GM18951 (cell line): ENCODE measurements at regions not wholly inside any gene's neighbourhood (a gene's known extent, or its start where the extent isn't known, plus 50 kb on each side); places are given as distances from the start of the nearest gene placed in this dataset.

Source experiments
- POLR2A ChIP-seq: IDR thresholded peaks from 4 replicates; pipeline ENCODE4 v1.6.1; 2011; ENCODE audit warnings: mild to moderate bottlenecking; ENCODE audit not compliant: insufficient read length, insufficient read depth; ENCODE audit errors: extremely low read depth
- in situ Hi-C: fragments of 300-500 bp; cut with MboI; formaldehyde crosslinking; loops from one replicate; pipeline ENCODE4 v1.12.0; 2022; ENCODE audit warnings: low sequenced_read_pairs, mixed read lengths, inconsistent platforms; ENCODE audit not compliant: unreplicated experiment

DNA sequence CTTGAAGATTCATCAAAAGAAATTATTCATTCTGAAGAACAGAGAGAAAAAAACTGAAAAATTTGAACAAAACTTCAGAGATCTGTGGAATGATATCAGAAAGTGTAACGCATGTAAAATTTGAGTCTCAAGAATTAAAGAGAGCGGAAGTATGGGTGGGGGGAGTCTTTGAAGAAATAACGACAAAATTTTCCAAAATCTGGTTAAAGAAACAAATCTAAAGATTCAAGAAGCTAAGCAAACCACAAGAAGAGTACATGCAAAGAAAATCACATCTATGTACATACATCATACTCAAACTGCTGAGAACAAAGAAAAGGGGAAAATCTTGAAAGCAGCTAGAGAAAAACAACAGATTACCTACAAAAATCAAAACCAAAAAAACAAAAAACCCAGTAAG is 149.4 kb upstream of the TBCA start:
- no peak for TF ChIP-seq POLR2A
- in situ Hi-C loops = no loop called here

DNA sequence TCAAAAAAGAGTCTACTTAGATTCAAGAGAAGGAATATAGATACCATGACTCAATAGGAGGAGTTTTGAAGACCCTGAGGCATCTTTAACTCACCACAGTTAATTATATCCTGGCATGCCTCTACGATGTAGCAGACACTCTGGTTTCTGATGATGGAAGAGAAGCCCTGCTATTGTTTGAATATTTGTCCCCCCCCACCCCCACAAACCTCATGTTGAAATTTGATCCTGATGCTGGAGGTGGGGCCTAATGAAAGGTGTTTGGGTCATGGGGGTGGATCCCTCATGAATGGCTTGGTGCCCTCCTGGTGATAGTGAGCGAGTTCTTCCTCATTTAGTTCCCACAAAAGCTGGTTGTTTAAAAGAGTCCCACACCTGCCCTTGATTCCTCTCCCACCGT is 147.9 kb upstream of the TBCA start:
- in situ Hi-C loops = no loop called here
- TF ChIP-seq POLR2A = no peak

DNA sequence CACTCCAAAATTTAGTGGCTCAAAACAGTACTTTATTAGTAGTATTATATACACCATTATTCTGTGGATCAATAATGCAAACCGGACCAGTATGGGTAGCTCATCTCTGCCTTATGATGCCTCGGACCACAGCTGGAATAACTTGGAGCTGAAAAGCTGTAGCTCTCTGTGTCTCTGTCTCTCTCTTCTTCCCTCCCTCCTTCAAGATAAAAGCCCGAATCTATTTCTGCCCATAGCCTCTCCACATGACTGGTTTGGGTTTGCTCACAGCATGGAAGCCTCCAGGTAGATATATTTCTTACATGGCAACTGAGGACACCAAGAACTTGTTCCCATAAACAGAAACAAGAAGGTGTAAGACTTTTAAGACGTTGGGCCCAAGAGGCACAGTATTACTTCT is 147.5 kb upstream of the TBCA start:
- in situ Hi-C loops = no loop called here
- TF ChIP-seq POLR2A = no peak

DNA sequence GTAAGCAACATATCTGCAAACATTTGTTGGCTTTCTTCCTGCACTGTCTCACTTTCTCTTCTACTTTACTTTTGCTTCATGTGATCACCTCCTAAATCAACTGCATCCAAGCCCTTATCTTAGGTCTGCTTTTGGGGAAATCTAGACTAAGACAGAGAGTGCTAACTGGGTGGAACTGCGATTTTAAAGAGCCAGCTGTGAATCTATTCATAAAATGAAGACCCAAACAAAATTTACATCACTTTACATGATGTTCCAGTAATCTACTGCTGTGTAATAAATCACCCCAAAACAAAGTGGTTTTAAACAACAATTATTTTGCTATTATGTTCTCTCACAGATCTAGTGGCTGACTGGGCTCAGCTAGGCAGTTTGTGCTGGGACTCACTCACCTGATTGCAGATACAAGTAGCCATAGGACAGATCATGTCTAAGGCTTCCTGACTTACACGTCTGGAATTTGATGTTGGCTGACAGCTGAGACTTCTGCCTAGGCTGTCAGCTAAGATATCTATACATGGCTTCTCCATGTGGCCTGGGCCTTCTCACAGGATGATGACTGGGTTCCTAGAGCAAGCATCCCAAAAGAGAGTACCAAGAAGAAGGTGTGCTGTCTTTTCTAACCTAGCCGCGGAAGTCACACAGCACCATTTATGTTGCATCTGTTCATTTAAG is 145.1 kb upstream of the TBCA start:
- no peak for TF ChIP-seq POLR2A
- in situ Hi-C loops = no loop called here

DNA sequence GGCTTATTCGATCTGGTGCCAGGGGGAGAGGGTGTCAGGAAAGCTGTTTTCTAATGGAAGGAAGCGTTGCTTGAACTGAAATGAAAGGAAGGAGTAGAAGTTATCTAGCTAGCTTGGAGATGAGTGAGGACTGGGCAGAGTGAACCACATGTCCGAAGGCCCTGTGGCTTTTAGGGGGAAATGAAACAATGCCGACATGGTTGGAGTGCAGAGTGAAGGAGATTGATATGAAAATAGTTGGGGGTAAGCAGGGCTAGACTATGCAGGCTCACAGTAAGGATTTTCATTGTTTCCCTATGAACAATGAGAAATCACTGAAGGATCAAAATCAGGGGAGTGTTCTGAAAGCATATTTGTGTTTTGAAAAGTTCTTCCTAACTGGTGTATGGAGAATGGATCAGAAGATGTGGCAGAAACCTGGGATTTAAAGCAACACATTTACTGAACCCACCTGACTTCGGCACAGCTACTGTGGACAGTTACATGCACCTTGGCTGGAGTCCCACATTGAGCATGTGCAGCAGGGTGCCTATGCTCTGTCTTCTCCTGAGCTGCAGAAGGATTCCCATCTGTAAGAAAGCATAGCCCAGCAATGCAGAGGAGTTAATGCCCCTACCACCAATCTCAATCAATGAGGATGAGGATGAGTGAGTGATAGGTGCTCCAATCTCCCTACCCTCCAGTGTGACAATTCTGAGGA is 144.4 kb upstream of the TBCA start:
- no peak for TF ChIP-seq POLR2A
- in situ Hi-C loops = no loop called here

DNA sequence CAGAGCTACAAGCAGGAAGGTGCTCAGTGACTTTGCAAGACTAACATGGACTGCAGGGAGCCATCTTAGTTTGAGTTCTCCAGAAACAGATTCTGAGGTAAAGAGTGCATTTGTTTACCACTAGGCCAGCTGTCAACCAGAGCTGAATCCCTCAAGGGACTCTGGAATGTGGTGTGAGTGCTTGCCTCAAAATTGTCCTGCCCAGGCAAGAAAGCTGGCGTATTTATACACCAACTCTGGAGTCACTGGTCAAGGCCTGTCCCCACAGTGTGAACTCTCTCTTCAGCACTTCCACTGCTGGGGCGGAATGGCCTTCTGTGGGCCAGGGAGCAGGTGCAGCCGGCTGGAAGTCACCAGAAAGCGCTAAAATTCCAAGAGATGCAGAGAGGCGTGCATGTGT is 139.2 kb upstream of the TBCA start:
- in situ Hi-C loops = no loop called here
- TF ChIP-seq POLR2A = no peak

DNA sequence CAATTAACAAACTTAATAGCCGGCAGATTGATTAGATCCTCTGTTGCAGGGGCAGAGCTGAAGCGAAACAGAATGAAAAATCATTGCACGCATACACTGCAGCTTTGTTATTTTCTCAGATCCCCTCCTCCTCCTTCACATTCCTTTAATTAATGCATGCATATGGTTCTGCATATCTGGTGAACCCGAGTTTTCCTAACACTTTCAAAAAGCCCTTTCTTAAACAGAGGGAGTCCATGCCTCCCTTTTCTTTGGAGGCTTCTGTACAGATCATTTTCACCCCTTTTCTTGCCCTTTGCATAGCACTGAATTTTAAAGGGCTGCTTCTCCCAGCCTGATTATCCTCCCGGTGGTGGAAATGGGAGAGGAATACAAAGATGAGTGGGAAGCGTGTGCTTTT is 136.6 kb upstream of the TBCA start:
- TF ChIP-seq POLR2A = no peak
- in situ Hi-C loops = no loop called here

DNA sequence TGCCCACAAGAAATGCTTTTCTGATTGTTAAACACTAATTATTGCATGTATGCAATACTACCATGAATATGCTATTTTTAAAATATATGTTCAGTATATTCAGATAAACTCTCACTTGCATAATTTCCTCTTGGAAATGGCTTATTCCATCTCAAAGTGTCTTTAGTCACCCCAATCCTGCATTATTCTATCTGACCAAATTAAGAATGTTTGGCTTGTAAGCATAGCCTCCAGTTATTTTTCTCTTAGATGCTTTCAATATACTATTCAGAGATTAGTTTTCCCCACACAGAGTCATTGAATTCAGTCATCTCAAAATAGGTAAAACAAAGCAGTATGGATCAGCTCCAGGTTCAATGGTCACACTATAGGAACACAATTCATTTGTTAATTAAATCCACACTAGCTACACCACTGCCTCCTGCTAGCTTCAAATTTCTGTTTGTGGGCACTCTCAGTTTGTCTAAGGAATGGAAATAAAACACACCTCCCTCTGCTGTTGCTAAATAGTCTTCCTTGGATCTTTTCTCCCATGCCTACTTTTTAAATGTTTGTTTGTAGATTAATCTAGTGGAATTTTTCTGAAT is 134.6 kb upstream of the TBCA start:
- TF ChIP-seq POLR2A = no peak
- in situ Hi-C loops = no loop called here

DNA sequence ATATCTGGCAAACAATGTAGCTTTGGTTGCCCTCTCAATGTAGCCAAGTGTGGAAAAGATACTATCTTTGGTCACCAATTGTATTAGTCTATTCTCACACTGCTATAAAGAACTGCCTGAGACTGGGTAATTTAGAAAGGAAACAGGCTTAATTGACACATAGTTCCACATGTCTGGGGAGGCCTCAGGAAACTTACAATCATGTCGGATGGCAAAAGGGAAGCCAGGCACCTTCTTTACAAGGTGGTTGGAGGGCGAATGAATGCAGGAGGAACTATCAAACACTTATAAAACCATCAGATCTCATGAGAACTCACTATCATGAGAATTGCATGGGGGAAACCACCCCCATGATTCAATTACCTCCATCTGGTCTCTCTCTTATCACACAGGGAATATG is 133.1 kb upstream of the TBCA start:
- TF ChIP-seq POLR2A = no peak
- in situ Hi-C loops = no loop called here

DNA sequence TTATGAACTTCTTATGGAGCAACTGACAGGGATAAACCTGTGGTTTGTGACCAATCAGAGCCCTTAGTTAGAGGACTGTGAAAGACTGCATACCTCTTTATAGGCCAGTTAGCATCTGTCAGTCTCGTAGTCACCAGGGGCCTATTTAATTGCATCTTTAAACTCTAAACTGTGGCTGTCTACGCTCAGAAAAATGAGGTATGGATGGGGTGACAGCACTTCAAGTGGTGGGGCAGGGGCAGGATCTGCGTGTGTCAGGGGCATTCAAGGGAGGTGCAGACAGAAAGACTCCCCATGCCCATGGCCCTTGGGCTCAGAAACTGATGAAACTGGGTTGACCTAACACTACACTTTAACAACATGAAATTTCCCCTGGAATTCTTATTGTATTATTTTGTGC is 132.6 kb upstream of the TBCA start:
- TF ChIP-seq POLR2A = no peak
- in situ Hi-C loops = no loop called here

DNA sequence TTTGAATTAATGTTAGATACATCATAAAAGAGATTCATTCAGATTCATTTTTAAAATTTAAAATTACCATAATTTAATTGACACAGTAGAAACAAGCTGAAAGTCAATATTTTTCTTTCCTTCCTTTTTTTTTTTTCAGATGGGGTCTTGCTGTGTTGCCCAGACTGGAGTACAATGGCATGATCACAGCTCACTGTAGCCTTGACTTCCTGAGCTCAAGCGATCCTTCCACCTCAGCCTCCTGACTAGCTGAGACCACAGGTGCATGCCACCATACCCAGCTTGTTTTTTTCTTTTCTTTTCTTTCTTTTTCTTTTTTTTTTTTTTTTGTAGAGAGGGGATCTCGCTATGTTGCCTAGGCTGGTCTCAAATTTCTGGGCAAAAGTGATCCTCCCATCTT is 131.6 kb upstream of the TBCA start:
- in situ Hi-C loops = no loop called here
- no peak for TF ChIP-seq POLR2A

DNA sequence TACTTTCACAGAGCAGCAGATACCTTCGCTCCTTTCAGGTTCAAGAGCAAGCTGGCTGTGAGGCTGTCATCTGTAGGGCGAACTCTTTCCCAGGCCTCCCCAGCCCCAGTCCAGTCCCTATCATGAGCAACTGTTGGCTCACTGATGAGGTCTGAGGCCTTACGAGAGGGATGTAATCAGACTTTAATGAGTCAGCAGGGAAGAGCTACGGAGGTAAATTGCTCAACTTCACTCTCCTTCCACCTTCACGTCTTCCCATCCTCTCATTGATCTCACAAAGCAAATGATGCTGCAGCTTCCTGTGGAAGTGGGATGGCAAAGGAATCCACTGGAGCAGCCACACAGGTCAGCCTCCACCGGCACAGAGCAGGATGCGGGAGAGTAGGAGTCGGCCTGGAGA is 130.7 kb upstream of the TBCA start:
- in situ Hi-C loops = no loop called here
- TF ChIP-seq POLR2A = no peak

DNA sequence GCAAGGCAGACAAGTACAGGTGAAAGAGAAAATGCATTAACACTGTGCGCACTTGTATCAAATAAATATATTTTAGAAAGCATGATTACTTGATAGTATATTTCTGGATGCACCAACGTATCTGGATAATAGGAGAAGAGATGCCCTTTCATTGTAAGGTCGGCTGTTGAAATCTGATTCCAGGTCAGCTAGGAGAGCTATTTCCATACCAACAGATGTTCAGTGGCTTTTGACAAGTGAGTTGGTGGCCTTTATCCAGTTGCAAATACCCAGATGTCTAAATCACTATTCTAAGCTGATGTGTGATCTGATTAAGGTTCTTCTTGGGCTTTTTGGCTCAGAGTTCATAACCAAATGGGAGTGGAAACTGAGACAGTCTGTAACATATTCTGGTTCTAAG is 128.2 kb upstream of the TBCA start:
- no peak for TF ChIP-seq POLR2A
- in situ Hi-C loops = no loop called here

DNA sequence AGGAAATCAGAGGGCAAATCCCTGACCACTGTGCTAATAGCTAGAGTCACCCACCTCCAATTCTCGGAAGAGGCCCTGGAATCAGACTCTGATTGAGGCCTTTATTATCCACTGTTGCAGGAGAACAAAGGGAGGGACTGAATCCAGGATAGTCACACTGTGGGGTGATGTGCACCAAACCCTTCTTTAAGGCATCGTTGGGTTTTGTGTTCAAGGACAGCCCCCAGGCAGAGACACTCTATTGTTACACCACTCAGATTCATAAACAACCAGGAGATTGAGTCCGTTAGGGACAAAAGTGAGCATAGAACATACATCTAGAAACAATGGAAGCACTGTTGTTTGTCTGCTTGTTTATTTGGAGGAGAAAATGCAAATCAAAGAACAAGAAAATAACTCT is 124.6 kb upstream of the TBCA start:
- no peak for TF ChIP-seq POLR2A
- in situ Hi-C loops = no loop called here
